MM.1S (cell line): ENCODE measurements at regions not wholly inside any gene's neighbourhood (a gene's known extent, or its start where the extent isn't known, plus 50 kb on each side); places are given as distances from the start of the nearest gene placed in this dataset.
"Not testable (repeated sequence)": the region's sequence is repeated elsewhere in the genome, so short reads cannot be mapped to it uniquely, and the experiment has no call there.

ENCODE experiments used
- DNase-seq: peaks from one replicate; pipeline ENCODE4 v3.0.0-alpha.2; 2015
- H2AFZ ChIP-seq: fragments of 300-600 bp; sonication (generic); 2 replicates; pipeline ENCODE4 v1.6.0; 2016; ENCODE audit warnings: antibody characterized with exemption, low read length
- H3F3A ChIP-seq: fragments of 300-600 bp; sonication (generic); 2 replicates; pipeline ENCODE4 v1.6.1; 2016; ENCODE audit warnings: mild to moderate bottlenecking, antibody characterized with exemption, low read length, moderate library complexity, mixed read lengths; ENCODE audit not compliant: insufficient read depth
- H3K27ac ChIP-seq: fragments of 300-600 bp; sonication (generic); 2 replicates; pipeline ENCODE4 v1.5.1; 2016; ENCODE audit warnings: mild to moderate bottlenecking, low read length
- H3K27me3 ChIP-seq: fragments of 300-600 bp; sonication (generic); replicated peaks from 2 replicates; pipeline ENCODE4 v1.6.0; 2016; ENCODE audit warnings: low read length; ENCODE audit not compliant: insufficient read depth
- H3K36me3 ChIP-seq: fragments of 300-600 bp; sonication (generic); replicated peaks from 2 replicates; pipeline ENCODE4 v1.6.1; 2016; ENCODE audit warnings: mild to moderate bottlenecking, low read length, mixed read lengths; ENCODE audit not compliant: insufficient read depth
- H3K4me1 ChIP-seq: fragments of 300-600 bp; sonication (generic); 2 replicates; pipeline ENCODE4 v1.6.1; 2016; ENCODE audit warnings: low read length, mixed read lengths
- H3K4me2 ChIP-seq: fragments of 300-600 bp; sonication (generic); 2 replicates; pipeline ENCODE4 v1.6.0; 2016; ENCODE audit warnings: low read depth, low read length
- H3K4me3 ChIP-seq: fragments of 300-600 bp; sonication (generic); 2 replicates; pipeline ENCODE4 v1.5.1; 2016; ENCODE audit warnings: low read length, mixed read lengths
- H3K79me2 ChIP-seq: fragments of 300-600 bp; sonication (generic); 2 replicates; pipeline ENCODE4 v1.6.1; 2016; ENCODE audit warnings: mixed run types, low read length, mixed read lengths
- H3K9ac ChIP-seq: fragments of 300-600 bp; sonication (generic); 2 replicates; pipeline ENCODE4 v1.6.1; 2016; ENCODE audit warnings: low read length, mixed read lengths
- H3K9me2 ChIP-seq: fragments of 300-600 bp; sonication (generic); replicated peaks from 2 replicates; pipeline ENCODE4 v1.6.1; 2016; ENCODE audit warnings: mild to moderate bottlenecking, low read length, mixed read lengths; ENCODE audit not compliant: insufficient read depth
- H3K9me3 ChIP-seq: fragments of 300-600 bp; sonication (generic); replicated peaks from 2 replicates; pipeline ENCODE4 v1.6.1; 2016; ENCODE audit warnings: mild to moderate bottlenecking, low read length, mixed read lengths; ENCODE audit not compliant: insufficient read depth
- H4K20me1 ChIP-seq: fragments of 300-600 bp; sonication (generic); 2 replicates; pipeline ENCODE4 v1.6.1; 2016; ENCODE audit warnings: mild to moderate bottlenecking, low read length, moderate library complexity, mixed read lengths; ENCODE audit not compliant: insufficient read depth
- CTCF ChIP-seq: fragments of 300-600 bp; sonication (generic); IDR thresholded peaks from 2 replicates; pipeline ENCODE4 v1.5.1; 2016; ENCODE audit warnings: antibody characterized with exemption, low read length, mixed read lengths
- EZH2 ChIP-seq: fragments of 300-600 bp; sonication (generic); optimal IDR thresholded peaks from 2 replicates; pipeline ENCODE3; 2017; ENCODE audit warnings: low read depth, mild to moderate bottlenecking, antibody characterized with exemption, low read length, mixed read lengths
- EZH2phosphoT487 ChIP-seq: fragments of 300-600 bp; sonication (generic); IDR thresholded peaks from 2 replicates; pipeline ENCODE4 v1.6.1; 2018; ENCODE audit warnings: antibody characterized with exemption, low read length

GRCh38 chr10:21368022-21368582 lies 157.4 kb downstream of the SKIDA1 start:
- H3K79me2 ChIP-seq = no peaks in the 10 kb centered on the region
- H2AFZ ChIP-seq = no peak overlapping the region
- no peak overlapping the region for H3K9ac ChIP-seq
- no peaks in the 10 kb centered on the region for H3K27me3 ChIP-seq
- DNase-seq = no peak
- H3K9me3 ChIP-seq = no peaks in the 10 kb centered on the region
- H3K27ac ChIP-seq = no peak overlapping the region
- H3K36me3 ChIP-seq = no peaks in the 10 kb centered on the region
- no peak overlapping the region for H3K4me3 ChIP-seq
- TF ChIP-seq EZH2 = no peak
- TF ChIP-seq CTCF = no peak
- no peak for TF ChIP-seq EZH2phosphoT487
- no peaks in the 10 kb centered on the region for H3F3A ChIP-seq
- H3K9me2 ChIP-seq = no peaks in the 10 kb centered on the region
- H4K20me1 ChIP-seq = no peaks in the 10 kb centered on the region
- no peak overlapping the region for H3K4me2 ChIP-seq
- no peaks in the 10 kb centered on the region for H3K4me1 ChIP-seq

GRCh38 chr10:21366108-21366507 lies 159.4 kb downstream of the SKIDA1 start:
- H3K4me3 ChIP-seq, H4K20me1 ChIP-seq, DNase-seq, H3K27ac ChIP-seq, H3K27me3 ChIP-seq, H3F3A ChIP-seq, H2AFZ ChIP-seq, H3K79me2 ChIP-seq, H3K4me1 ChIP-seq, H3K9me2 ChIP-seq, H3K9ac ChIP-seq, H3K4me2 ChIP-seq, H3K36me3 ChIP-seq, H3K9me3 ChIP-seq: not testable (repeated sequence)

- Histone ChIP-seq H3K9me3 (no peaks in the 10 kb centered on the region), H3K79me2 (no peaks in the 10 kb centered on the region), H3K27ac (no peak overlapping the region), H3K36me3 (no peaks in the 10 kb centered on the region), H3K9me2 (no peaks in the 10 kb centered on the region), H4K20me1 (no peaks in the 10 kb centered on the region), H3F3A (no peaks in the 10 kb centered on the region), H3K9ac (no peak overlapping the region), H2AFZ (no peak overlapping the region), H3K4me2 (no peak overlapping the region), H3K27me3 (no peaks in the 10 kb centered on the region), H3K4me3 (no peak overlapping the region), H3K4me1 (no peaks in the 10 kb centered on the region)
- TF ChIP-seq EZH2 (no peak), EZH2phosphoT487 (no peak), CTCF (no peak)
- DNase-seq = no peak
These were observed 161.0 kb downstream of the SKIDA1 start for GRCh38 chr10:21364196-21365114.

- H3K27ac ChIP-seq = no peak overlapping the region
These were observed 161.8 kb downstream of the SKIDA1 start for GRCh38 chr10:21363731-21364104.

More at GRCh38 chr10:21363731-21364104, 161.8 kb downstream of the SKIDA1 start:
- no peak overlapping the region for H2AFZ ChIP-seq
- H4K20me1 ChIP-seq = no peaks in the 10 kb centered on the region
- TF ChIP-seq EZH2phosphoT487 = no peak
- TF ChIP-seq EZH2 = no peak
- H3K9me2 ChIP-seq = no peaks in the 10 kb centered on the region
- H3K4me1 ChIP-seq = no peaks in the 10 kb centered on the region
- H3K9ac ChIP-seq = no peak overlapping the region
- no peaks in the 10 kb centered on the region for H3K9me3 ChIP-seq
- H3F3A ChIP-seq = no peaks in the 10 kb centered on the region
- no peak for DNase-seq
- no peak overlapping the region for H3K4me2 ChIP-seq
- H3K4me3 ChIP-seq = no peak overlapping the region
- no peaks in the 10 kb centered on the region for H3K27me3 ChIP-seq
- no peaks in the 10 kb centered on the region for H3K79me2 ChIP-seq
- no peaks in the 10 kb centered on the region for H3K36me3 ChIP-seq
